ENCODE measurements at regions not wholly inside any gene's neighbourhood (a gene's known extent, or its start where the extent isn't known, plus 50 kb on each side); places are given as distances from the start of the nearest gene placed in this dataset.

GRCh38 chr19:27773318-27774094 is 1439.4 kb downstream of the UQCRFS1 start:
- peaks cover 35% of the 10 kb centered on the region for H3K9me3 ChIP-seq (ENCODE audit: low read length)
- H3K4me1 ChIP-seq (ENCODE audit: insufficient read depth, low read length), result no peaks in the 10 kb centered on the region
- POLR2A ChIA-PET, result no interaction called here
- CTCF ChIA-PET, result no interaction called here
- Mint-ChIP-seq H3K36me3 (peaks cover 17 to 69% (median 31%) of the 10 kb centered on the region in 3 donors), H3K4me3 (no peak overlapping the region), H3K9me3 (peaks cover 71 to 94% (median 92%) of the 10 kb centered on the region in 5 donors), H3K27ac (no peak overlapping the region), H3K4me1 (no peaks in the 10 kb centered on the region), H3K27me3 (no peaks in the 10 kb centered on the region)
- DNase-seq, result no peak
- H3K27ac ChIP-seq (ENCODE audit: low read depth, low read length), result no peak overlapping the region
- H3K36me3 ChIP-seq (ENCODE audit: insufficient read depth, low read length), result no peaks in the 10 kb centered on the region
- H3K27me3 ChIP-seq (ENCODE audit: insufficient read depth, low read length, poor library complexity, severe bottlenecking), result no peaks in the 10 kb centered on the region
- H3K4me3 ChIP-seq (ENCODE audit: low read length), result no peak overlapping the region

- Mint-ChIP-seq H3K9me3 (peaks cover 81 to 95% (median 89%) of the 10 kb centered on the region in 5 donors), H3K27ac (peak overlapping the region in 1 of 8 donors; percentile 36), H3K27me3 (no peaks in the 10 kb centered on the region), H3K4me1 (no peaks in the 10 kb centered on the region), H3K4me3 (peak overlapping the region in 1 of 7 donors; percentile 7), H3K36me3 (peaks cover 12 to 55% (median 22%) of the 10 kb centered on the region in 3 donors)
- no peaks in the 10 kb centered on the region for H3K4me1 ChIP-seq (ENCODE audit: insufficient read depth, low read length)
- no peaks in the 10 kb centered on the region for H3K36me3 ChIP-seq (ENCODE audit: insufficient read depth, low read length)
- no peaks in the 10 kb centered on the region for H3K27me3 ChIP-seq (ENCODE audit: insufficient read depth, low read length, poor library complexity, severe bottlenecking)
- no peak for DNase-seq
- H3K9me3 ChIP-seq (ENCODE audit: low read length), result peaks cover 41% of the 10 kb centered on the region
- no peak overlapping the region for H3K4me3 ChIP-seq (ENCODE audit: low read length)
- POLR2A ChIA-PET, result no interaction called here
- CTCF ChIA-PET, result no interaction called here
- H3K27ac ChIP-seq (ENCODE audit: low read depth, low read length), result no peak overlapping the region
Measured at GRCh38 chr19:27772059-27772458, 1440.9 kb downstream of the UQCRFS1 start.

GRCh38 chr19:27770095-27770494 is 1442.9 kb downstream of the UQCRFS1 start:
- ChIA-PET CTCF (no interaction called here), POLR2A (no interaction called here)
- Histone ChIP-seq H3K36me3 (ENCODE audit: insufficient read depth, low read length) (no peaks in the 10 kb centered on the region), H3K4me1 (ENCODE audit: insufficient read depth, low read length) (no peaks in the 10 kb centered on the region), H3K9me3 (ENCODE audit: low read length) (peaks cover 48% of the 10 kb centered on the region), H3K27ac (ENCODE audit: low read depth, low read length) (no peak overlapping the region), H3K4me3 (ENCODE audit: low read length) (no peak overlapping the region), H3K27me3 (ENCODE audit: insufficient read depth, low read length, poor library complexity, severe bottlenecking) (no peaks in the 10 kb centered on the region)
- no peak overlapping the region for H3K4me3 Mint-ChIP-seq
- DNase-seq, result no peak
- H3K27ac Mint-ChIP-seq, result no peak overlapping the region
- peaks cover 83 to 98% (median 89%) of the 10 kb centered on the region in 5 donors for H3K9me3 Mint-ChIP-seq
- H3K36me3 Mint-ChIP-seq, result peaks cover 2 to 35% (median 8%) of the 10 kb centered on the region in 3 donors
- no peaks in the 10 kb centered on the region for H3K4me1 Mint-ChIP-seq
- H3K27me3 Mint-ChIP-seq, result no peaks in the 10 kb centered on the region

- Mint-ChIP-seq H3K27ac (no peak overlapping the region), H3K9me3 (peaks cover 85 to 96% (median 91%) of the 10 kb centered on the region in 5 donors), H3K27me3 (no peaks in the 10 kb centered on the region), H3K4me3 (no peak overlapping the region), H3K36me3 (peaks cover 0 to 9% (median 2%) of the 10 kb centered on the region in 3 donors), H3K4me1 (no peaks in the 10 kb centered on the region)
- DNase-seq, result no peak
- no peak overlapping the region for H3K4me3 ChIP-seq (ENCODE audit: low read length)
- peaks cover 49% of the 10 kb centered on the region for H3K9me3 ChIP-seq (ENCODE audit: low read length)
- POLR2A ChIA-PET, result no interaction called here
- no peaks in the 10 kb centered on the region for H3K4me1 ChIP-seq (ENCODE audit: insufficient read depth, low read length)
- CTCF ChIA-PET, result no interaction called here
- H3K36me3 ChIP-seq (ENCODE audit: insufficient read depth, low read length), result no peaks in the 10 kb centered on the region
- no peak overlapping the region for H3K27ac ChIP-seq (ENCODE audit: low read depth, low read length)
- no peaks in the 10 kb centered on the region for H3K27me3 ChIP-seq (ENCODE audit: insufficient read depth, low read length, poor library complexity, severe bottlenecking)
Measured at GRCh38 chr19:27767234-27767633, 1445.7 kb downstream of the UQCRFS1 start.

- no peaks in the 10 kb centered on the region for H3K4me1 ChIP-seq (ENCODE audit: insufficient read depth, low read length)
- Mint-ChIP-seq H3K27me3 (no peaks in the 10 kb centered on the region), H3K4me1 (no peaks in the 10 kb centered on the region), H3K27ac (no peak overlapping the region), H3K4me3 (no peak overlapping the region), H3K9me3 (peaks cover 85 to 94% (median 88%) of the 10 kb centered on the region in 5 donors), H3K36me3 (no peaks in the 10 kb centered on the region)
- H3K27me3 ChIP-seq (ENCODE audit: insufficient read depth, low read length, poor library complexity, severe bottlenecking), result no peaks in the 10 kb centered on the region
- DNase-seq, result no peak
- H3K36me3 ChIP-seq (ENCODE audit: insufficient read depth, low read length), result no peaks in the 10 kb centered on the region
- ChIA-PET POLR2A (no interaction called here), CTCF (no interaction called here)
- no peak overlapping the region for H3K4me3 ChIP-seq (ENCODE audit: low read length)
- H3K27ac ChIP-seq (ENCODE audit: low read depth, low read length), result no peak overlapping the region
- H3K9me3 ChIP-seq (ENCODE audit: low read length), result peaks cover 38% of the 10 kb centered on the region
Measured at GRCh38 chr19:27765912-27766725, 1446.8 kb downstream of the UQCRFS1 start.

GRCh38 chr19:27765397-27765796 is 1447.6 kb downstream of the UQCRFS1 start:
- no peak for DNase-seq
- Histone ChIP-seq H3K4me1 (ENCODE audit: insufficient read depth, low read length) (no peaks in the 10 kb centered on the region), H3K4me3 (ENCODE audit: low read length) (no peak overlapping the region), H3K36me3 (ENCODE audit: insufficient read depth, low read length) (no peaks in the 10 kb centered on the region), H3K27ac (ENCODE audit: low read depth, low read length) (no peak overlapping the region), H3K9me3 (ENCODE audit: low read length) (peaks cover 31% of the 10 kb centered on the region), H3K27me3 (ENCODE audit: insufficient read depth, low read length, poor library complexity, severe bottlenecking) (no peaks in the 10 kb centered on the region)
- Mint-ChIP-seq H3K27me3 (no peaks in the 10 kb centered on the region), H3K36me3 (peaks cover 0 to 3% (median 0%) of the 10 kb centered on the region in 3 donors), H3K4me1 (no peaks in the 10 kb centered on the region), H3K9me3 (peaks cover 82 to 93% (median 88%) of the 10 kb centered on the region in 5 donors), H3K4me3 (no peak overlapping the region), H3K27ac (no peak overlapping the region)
- POLR2A ChIA-PET, result no interaction called here
- CTCF ChIA-PET, result no interaction called here

GRCh38 chr19:27764186-27764804 is 1448.7 kb downstream of the UQCRFS1 start:
- DNase-seq, result no peak
- ChIA-PET CTCF (no interaction called here), POLR2A (no interaction called here)
- Histone ChIP-seq H3K36me3 (ENCODE audit: insufficient read depth, low read length) (no peaks in the 10 kb centered on the region), H3K4me3 (ENCODE audit: low read length) (no peak overlapping the region), H3K9me3 (ENCODE audit: low read length) (peaks cover 30% of the 10 kb centered on the region), H3K27ac (ENCODE audit: low read depth, low read length) (no peak overlapping the region), H3K27me3 (ENCODE audit: insufficient read depth, low read length, poor library complexity, severe bottlenecking) (no peaks in the 10 kb centered on the region), H3K4me1 (ENCODE audit: insufficient read depth, low read length) (no peaks in the 10 kb centered on the region)
- Mint-ChIP-seq H3K27me3 (no peaks in the 10 kb centered on the region), H3K4me1 (no peaks in the 10 kb centered on the region), H3K9me3 (peaks cover 77 to 90% (median 87%) of the 10 kb centered on the region in 5 donors), H3K36me3 (peaks cover 0 to 3% (median 0%) of the 10 kb centered on the region in 3 donors), H3K27ac (no peak overlapping the region), H3K4me3 (no peak overlapping the region)

- Histone ChIP-seq H3K27me3 (ENCODE audit: insufficient read depth, low read length, poor library complexity, severe bottlenecking) (no peaks in the 10 kb centered on the region), H3K36me3 (ENCODE audit: insufficient read depth, low read length) (no peaks in the 10 kb centered on the region), H3K27ac (ENCODE audit: low read depth, low read length) (no peak overlapping the region), H3K9me3 (ENCODE audit: low read length) (peaks cover 30% of the 10 kb centered on the region), H3K4me3 (ENCODE audit: low read length) (no peak overlapping the region), H3K4me1 (ENCODE audit: insufficient read depth, low read length) (no peaks in the 10 kb centered on the region)
- Mint-ChIP-seq H3K27ac (no peak overlapping the region), H3K36me3 (peaks cover 0 to 3% (median 0%) of the 10 kb centered on the region in 3 donors), H3K4me3 (no peak overlapping the region), H3K9me3 (peaks cover 75 to 89% (median 82%) of the 10 kb centered on the region in 5 donors), H3K4me1 (no peaks in the 10 kb centered on the region), H3K27me3 (no peaks in the 10 kb centered on the region)
- DNase-seq, result no peak
- POLR2A ChIA-PET, result no interaction called here
- CTCF ChIA-PET, result no interaction called here
Measured at GRCh38 chr19:27762933-27763332, 1450.0 kb downstream of the UQCRFS1 start.

All from CD8-positive, alpha-beta memory T cell (primary cell).